GM19397 (cell line): ENCODE measurements at regions not wholly inside any gene's neighbourhood (a gene's known extent, or its start where the extent isn't known, plus 50 kb on each side); places are given as distances from the start of the nearest gene placed in this dataset.
"Not testable (repeated sequence)": the region's sequence is repeated elsewhere in the genome, so short reads cannot be mapped to it uniquely, and the experiment has no call there.

Source experiments
- ATAC-seq: cut with Tn5 transposase; IDR thresholded peaks from one replicate; pipeline ENCODE4 v1.9.1; 2021; ENCODE audit warnings: mild to moderate bottlenecking, moderate library complexity; ENCODE audit not compliant: unreplicated experiment

GRCh38 chr18:1104181-1104881 is 199.7 kb downstream of the ADCYAP1 start:
- ATAC-seq, result no peak

GRCh38 chr18:1124495-1124894 is 219.8 kb downstream of the ADCYAP1 start:
- no peak for ATAC-seq

GRCh38 chr18:1133541-1133940 is 228.9 kb downstream of the ADCYAP1 start:
- no peak for ATAC-seq

GRCh38 chr18:1147730-1148129 is 243.1 kb downstream of the ADCYAP1 start:
- peak; percentile 52 for ATAC-seq

- no peak for ATAC-seq
These were observed 245.0 kb downstream of the ADCYAP1 start for GRCh38 chr18:1149709-1150108.

GRCh38 chr18:1150344-1150743 is 245.7 kb downstream of the ADCYAP1 start:
- no peak for ATAC-seq

- not testable (repeated sequence) for ATAC-seq
These were observed 248.3 kb downstream of the ADCYAP1 start for GRCh38 chr18:1152958-1153357.

GRCh38 chr18:1173593-1173992 is 268.9 kb downstream of the ADCYAP1 start:
- ATAC-seq, result no peak

- ATAC-seq, result no peak
These were observed 272.6 kb downstream of the ADCYAP1 start for GRCh38 chr18:1177232-1177631.

- no peak for ATAC-seq
These were observed 286.7 kb downstream of the ADCYAP1 start for GRCh38 chr18:1191341-1191740.

GRCh38 chr18:1213126-1213525 is 308.5 kb downstream of the ADCYAP1 start:
- no peak for ATAC-seq

- no peak for ATAC-seq
These were observed 318.2 kb downstream of the ADCYAP1 start for GRCh38 chr18:1222880-1223279.

GRCh38 chr18:1227025-1227424 is 322.4 kb downstream of the ADCYAP1 start:
- ATAC-seq, result no peak

GRCh38 chr18:1229634-1230033 is 325.0 kb downstream of the ADCYAP1 start:
- no peak for ATAC-seq

- no peak for ATAC-seq
These were observed 328.2 kb downstream of the ADCYAP1 start for GRCh38 chr18:1232867-1233266.

- no peak for ATAC-seq
These were observed 336.0 kb downstream of the ADCYAP1 start for GRCh38 chr18:1240701-1241100.

GRCh38 chr18:1244397-1245122 is 339.9 kb downstream of the ADCYAP1 start:
- no peak for ATAC-seq

- ATAC-seq, result no peak
These were observed 342.2 kb downstream of the ADCYAP1 start for GRCh38 chr18:1246827-1247226.

GRCh38 chr18:1252534-1252933 is 347.9 kb downstream of the ADCYAP1 start:
- ATAC-seq, result no peak

- no peak for ATAC-seq
These were observed 348.3 kb downstream of the ADCYAP1 start for GRCh38 chr18:1252936-1253335.

- ATAC-seq, result no peak
These were observed 349.2 kb downstream of the ADCYAP1 start for GRCh38 chr18:1253827-1254226.

- ATAC-seq, result no peak
These were observed 356.4 kb downstream of the ADCYAP1 start for GRCh38 chr18:1261054-1261453.
